ENCODE measurements at regions not wholly inside any gene's neighbourhood (a gene's known extent, or its start where the extent isn't known, plus 50 kb on each side); places are given as distances from the start of the nearest gene placed in this dataset.

GRCh38 chr5:3324421-3325101, 271.1 kb upstream of the IRX1 start:
- TF ChIP-seq REST (IDR thresholded peaks at IDR 0.05; ENCODE audit: unreplicated experiment) (no peak), CTCF (conservative IDR thresholded peaks at IDR 0.05; ENCODE audit: low read depth in 2 of 2) (no peak; a peak in 1 of 4 replicates)
